Lower leg skin (tissue), 4 donors: ENCODE measurements at regions not wholly inside any gene's neighbourhood (a gene's known extent, or its start where the extent isn't known, plus 50 kb on each side); places are given as distances from the start of the nearest gene placed in this dataset.

ENCODE experiments used
- DNase-seq, 2 donors: peaks; one replicate each; pipeline ENCODE4 v3.0.0-alpha.2; 2019; ENCODE audit warnings: low spot score in 2 of 2
- H3K4me3 ChIP-seq: fragments of 200-600 bp; sonication (generic); 2 replicates; pipeline ENCODE4 v1.5.1; 2017; ENCODE audit warnings: mild to moderate bottlenecking, low read depth; ENCODE audit not compliant: poor library complexity, severe bottlenecking
- POLR2A ChIP-seq, 2 donors: fragments of 450-650 bp; IDR thresholded peaks; one replicate each; pipeline ENCODE4 v1.6.1; 2016 to 2017; ENCODE audit warnings: antibody characterized with exemption in 2 of 2, mild to moderate bottlenecking in 1 of 2, moderate library complexity in 1 of 2
- WGBS, 2 donors: methylation state at CpG; one replicate each; pipeline ENCODE4 v1.1.5; 2018; 5-methylcytosine and 5-hydroxymethylcytosine counted together
- intact Hi-C: fragments of 100-400 bp; cut with DNase I; formaldehyde crosslinking; loops from one replicate; pipeline ENCODE4 v1.15.0; 2023; ENCODE audit warnings: low total_unique reads
- TF ChIP-seq, protein P1 (sequence below), 3 donors: fragments of 450-650 bp; IDR thresholded peaks; one replicate each; pipeline ENCODE4 v1.5.1; 2016; ENCODE audit warnings: antibody characterized with exemption in 3 of 3, mild to moderate bottlenecking in 3 of 3, moderate library complexity in 2 of 3

GRCh38 chr3:74009961-74010844 is 385.5 kb upstream of the PDZRN3 start:
- intact Hi-C loops: no loop called here
- no peak overlapping the region for H3K4me3 ChIP-seq
- TF ChIP-seq, protein P1, sequence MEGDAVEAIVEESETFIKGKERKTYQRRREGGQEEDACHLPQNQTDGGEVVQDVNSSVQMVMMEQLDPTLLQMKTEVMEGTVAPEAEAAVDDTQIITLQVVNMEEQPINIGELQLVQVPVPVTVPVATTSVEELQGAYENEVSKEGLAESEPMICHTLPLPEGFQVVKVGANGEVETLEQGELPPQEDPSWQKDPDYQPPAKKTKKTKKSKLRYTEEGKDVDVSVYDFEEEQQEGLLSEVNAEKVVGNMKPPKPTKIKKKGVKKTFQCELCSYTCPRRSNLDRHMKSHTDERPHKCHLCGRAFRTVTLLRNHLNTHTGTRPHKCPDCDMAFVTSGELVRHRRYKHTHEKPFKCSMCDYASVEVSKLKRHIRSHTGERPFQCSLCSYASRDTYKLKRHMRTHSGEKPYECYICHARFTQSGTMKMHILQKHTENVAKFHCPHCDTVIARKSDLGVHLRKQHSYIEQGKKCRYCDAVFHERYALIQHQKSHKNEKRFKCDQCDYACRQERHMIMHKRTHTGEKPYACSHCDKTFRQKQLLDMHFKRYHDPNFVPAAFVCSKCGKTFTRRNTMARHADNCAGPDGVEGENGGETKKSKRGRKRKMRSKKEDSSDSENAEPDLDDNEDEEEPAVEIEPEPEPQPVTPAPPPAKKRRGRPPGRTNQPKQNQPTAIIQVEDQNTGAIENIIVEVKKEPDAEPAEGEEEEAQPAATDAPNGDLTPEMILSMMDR (IDR thresholded peaks at IDR 0.05): no peak
- no peak for TF ChIP-seq POLR2A (IDR thresholded peaks at IDR 0.05)
- DNase-seq: no peak
- WGBS, 2 donors: 56 to 64% methylated on average over 4 of the region's 4 CpGs

DNA sequence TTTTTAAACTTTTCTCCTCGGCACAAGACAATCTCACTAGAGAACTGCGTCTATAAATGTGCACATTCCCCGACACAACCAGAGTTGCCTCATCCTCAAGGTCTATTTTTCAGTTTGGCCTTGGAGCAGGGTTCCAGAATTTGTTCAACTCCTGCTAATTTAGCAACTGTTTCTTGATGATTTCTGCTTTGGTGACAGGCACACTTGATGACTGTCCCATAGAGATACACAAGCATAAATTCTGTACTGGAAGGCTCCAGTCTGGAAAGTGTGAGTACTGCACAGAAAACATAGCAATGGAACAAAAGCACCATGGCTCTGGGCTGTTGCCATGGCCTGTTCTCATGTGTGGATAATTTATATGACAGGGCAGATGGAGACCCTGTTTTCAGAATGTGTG is 379.6 kb upstream of the PDZRN3 start:
- TF ChIP-seq, protein P1 (IDR thresholded peaks at IDR 0.05): no peak
- no peak for TF ChIP-seq POLR2A (IDR thresholded peaks at IDR 0.05)
- intact Hi-C loops: no loop called here
- H3K4me3 ChIP-seq: no peak overlapping the region
- 47 to 52% methylated on average over 3 of the region's 3 CpGs for WGBS, 2 donors
- no peak for DNase-seq

GRCh38 chr3:74003734-74004133 is 379.0 kb upstream of the PDZRN3 start:
- DNase-seq: no peak
- H3K4me3 ChIP-seq: no peak overlapping the region
- TF ChIP-seq, protein P1 (IDR thresholded peaks at IDR 0.05): no peak
- no peak for TF ChIP-seq POLR2A (IDR thresholded peaks at IDR 0.05)
- intact Hi-C loops: no loop called here
- 66 to 67% methylated on average over 5 of the region's 5 CpGs for WGBS, 2 donors

DNA sequence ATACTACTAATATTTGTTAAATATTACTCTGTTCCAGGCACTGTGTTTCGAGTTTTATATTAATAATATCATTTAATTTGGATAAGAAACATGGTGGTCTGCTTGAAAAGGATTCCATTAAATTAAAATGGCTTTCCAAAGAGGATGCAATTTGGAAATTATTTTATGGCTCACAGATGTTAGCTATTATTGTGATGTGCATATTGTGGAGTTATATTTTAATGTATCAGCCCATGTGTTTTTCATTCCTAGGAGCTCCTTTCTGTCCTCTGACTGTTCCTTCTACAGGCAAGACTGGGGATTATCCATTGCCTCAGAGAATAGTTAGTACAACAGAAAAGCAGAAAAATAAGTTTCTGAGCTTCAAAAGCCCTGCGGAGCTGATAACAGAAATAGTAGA is 376.7 kb upstream of the PDZRN3 start:
- no peak overlapping the region for H3K4me3 ChIP-seq
- no peak for TF ChIP-seq POLR2A (IDR thresholded peaks at IDR 0.05)
- TF ChIP-seq, protein P1 (IDR thresholded peaks at IDR 0.05): no peak
- WGBS, 2 donors: 64 to 68% methylated on average over 2 of the region's 2 CpGs
- intact Hi-C loops: no loop called here
- DNase-seq: no peak

DNA sequence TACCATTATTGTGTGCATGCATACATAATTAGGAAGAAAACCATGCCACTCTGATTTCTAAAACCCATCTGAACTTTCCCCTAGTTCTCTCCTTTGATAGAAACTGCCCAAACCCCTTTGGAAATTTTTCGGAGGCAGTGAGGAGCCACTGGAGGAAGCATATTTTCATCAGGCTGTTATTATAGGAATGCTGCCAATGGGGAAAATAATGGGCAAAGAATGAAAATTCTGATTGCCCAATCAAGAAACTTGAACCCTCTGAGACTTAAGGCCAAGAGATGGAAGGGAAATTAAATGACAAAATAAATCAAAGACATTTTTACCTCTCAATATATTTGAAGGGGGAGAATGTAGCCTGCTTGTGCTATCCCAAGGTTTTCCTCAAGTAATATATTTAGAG is 376.0 kb upstream of the PDZRN3 start:
- WGBS, 2 donors: 29 to 53% methylated on average over 1 of the region's 1 CpG
- TF ChIP-seq, protein P1 (IDR thresholded peaks at IDR 0.05): no peak
- TF ChIP-seq POLR2A (IDR thresholded peaks at IDR 0.05): no peak
- intact Hi-C loops: no loop called here
- H3K4me3 ChIP-seq: no peak overlapping the region
- no peak for DNase-seq
